K562 (cell line): ENCODE measurements at regions not wholly inside any gene's neighbourhood (a gene's known extent, or its start where the extent isn't known, plus 50 kb on each side); places are given as distances from the start of the nearest gene placed in this dataset.

Experiments
- CREB1 ChIP-seq, 2 experiments: sonication (generic) in 1 of 2; formaldehyde crosslinking in 1 of 2; IDR thresholded peaks; 2 replicates each; pipeline versions ENCODE4 v1.6.1 to v1.8.0; 2012 to 2022; ENCODE audit warnings: inconsistent platforms in 1 of 2, mild to moderate bottlenecking in 1 of 2, missing genetic modification reagents in 1 of 2, moderate library complexity in 1 of 2
- MEF2D ChIP-seq: conservative IDR thresholded peaks from 2 replicates; pipeline ENCODE4 v1.6.1; 2016; ENCODE audit warnings: low read depth, missing genetic modification characterization, missing compliant biosample characterization
- MGA ChIP-seq: fragments of 450-650 bp; IDR thresholded peaks from 2 replicates; pipeline ENCODE4 v1.6.1; 2016; ENCODE audit warnings: mild to moderate bottlenecking, moderate library complexity
- SIRT6 ChIP-seq: IDR thresholded peaks from one replicate; pipeline ENCODE4 v1.6.1; 2012; ENCODE audit warnings: low read depth, mild to moderate bottlenecking, control low read depth, inconsistent platforms, low read length, moderate library complexity

GRCh38 chr13:65553096-65553727 lies 1676.9 kb downstream of the PCDH9 start (continued):
- no peak for TF ChIP-seq MGA
- TF ChIP-seq CREB1 (IDR thresholded peaks at IDR 0.05): no peak
- no peak for TF ChIP-seq CREB1 (CRISPR knock-in tag; IDR thresholded peaks at IDR 0.05)
- no peak for TF ChIP-seq MEF2D (tag)
- no peak for TF ChIP-seq SIRT6
